GM21423 (cell line): ENCODE measurements at regions not wholly inside any gene's neighbourhood (a gene's known extent, or its start where the extent isn't known, plus 50 kb on each side); places are given as distances from the start of the nearest gene placed in this dataset.

Experiments
- ATAC-seq: cut with Tn5 transposase; IDR thresholded peaks from one replicate; pipeline ENCODE4 v1.9.1; 2021; ENCODE audit warnings: mild to moderate bottlenecking, moderate library complexity; ENCODE audit not compliant: unreplicated experiment

DNA sequence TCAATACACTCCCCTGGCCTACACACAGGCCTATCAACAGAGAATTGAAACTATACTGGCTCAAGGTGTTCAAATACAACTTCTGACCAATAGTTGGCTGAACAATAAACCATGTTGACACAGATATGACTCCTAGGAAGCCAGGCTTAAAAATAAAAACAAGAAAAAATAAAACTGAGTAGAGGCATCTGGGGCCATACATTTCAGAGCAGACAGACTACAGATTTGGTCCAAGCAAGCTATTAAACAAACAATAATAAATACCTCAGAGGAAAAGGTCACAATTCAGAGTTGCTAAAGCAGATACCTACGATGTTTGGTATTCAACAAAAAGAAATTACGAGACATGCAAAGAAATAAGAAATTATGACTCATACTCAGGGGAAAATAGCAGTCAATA is 132.8 kb upstream of the ACVR2A start:
- no peak for ATAC-seq

DNA sequence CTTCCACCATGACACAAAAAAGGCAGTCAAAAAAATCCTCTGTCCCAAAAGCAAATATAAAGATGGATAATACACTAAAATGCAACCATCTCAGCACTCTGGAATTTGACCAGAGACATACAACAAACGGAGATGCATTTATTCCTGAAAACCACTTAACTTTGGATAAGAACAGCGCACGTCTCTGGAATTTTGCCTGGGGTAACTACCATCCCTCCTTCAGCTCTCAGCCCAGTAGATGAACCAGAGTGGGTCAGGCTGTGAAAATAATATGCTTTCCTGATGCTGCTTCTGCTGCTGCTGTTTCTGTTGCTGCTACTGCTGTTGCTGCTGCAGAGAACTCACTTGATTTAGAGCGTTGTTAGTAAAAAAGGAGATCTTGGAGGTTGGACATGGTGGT is 133.8 kb upstream of the ACVR2A start:
- ATAC-seq, result no peak

DNA sequence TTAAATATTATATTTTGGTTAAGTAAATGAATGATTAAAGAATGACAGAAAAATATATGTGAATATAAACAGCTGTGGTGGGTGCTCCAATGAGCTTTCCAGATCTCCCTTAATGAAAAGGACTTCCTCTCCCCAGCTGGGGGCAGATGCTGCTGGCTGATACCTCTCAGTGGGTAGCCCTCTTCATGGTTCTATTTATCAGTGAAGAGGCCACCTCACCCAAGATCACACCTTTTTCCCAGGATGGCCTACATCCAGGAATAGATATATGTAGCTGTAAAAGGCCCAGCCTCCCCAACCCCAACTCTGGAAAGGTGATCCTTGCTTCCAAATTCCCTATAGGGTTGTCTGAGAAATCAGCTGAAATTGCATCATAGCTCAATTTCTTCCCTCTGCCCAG is 135.2 kb upstream of the ACVR2A start:
- no peak for ATAC-seq

DNA sequence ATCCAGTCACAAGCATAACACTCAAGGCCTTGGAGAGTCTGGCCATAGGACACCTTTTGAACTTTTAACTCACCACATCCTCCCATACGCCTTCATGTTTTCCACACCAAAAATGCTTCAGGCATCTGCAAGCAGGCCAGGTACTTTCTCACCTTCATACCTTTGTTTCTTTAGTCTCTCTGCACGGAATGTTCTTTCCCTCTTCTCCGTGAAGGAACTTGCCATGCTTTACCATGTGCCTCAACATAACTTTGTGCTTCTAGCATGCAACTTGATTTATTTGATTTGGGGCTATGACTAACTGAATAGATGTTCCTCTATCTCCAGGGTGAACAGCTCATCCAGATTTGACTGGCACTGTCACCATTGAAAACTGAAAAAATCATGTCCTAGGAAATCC is 141.7 kb upstream of the ACVR2A start:
- no peak for ATAC-seq

DNA sequence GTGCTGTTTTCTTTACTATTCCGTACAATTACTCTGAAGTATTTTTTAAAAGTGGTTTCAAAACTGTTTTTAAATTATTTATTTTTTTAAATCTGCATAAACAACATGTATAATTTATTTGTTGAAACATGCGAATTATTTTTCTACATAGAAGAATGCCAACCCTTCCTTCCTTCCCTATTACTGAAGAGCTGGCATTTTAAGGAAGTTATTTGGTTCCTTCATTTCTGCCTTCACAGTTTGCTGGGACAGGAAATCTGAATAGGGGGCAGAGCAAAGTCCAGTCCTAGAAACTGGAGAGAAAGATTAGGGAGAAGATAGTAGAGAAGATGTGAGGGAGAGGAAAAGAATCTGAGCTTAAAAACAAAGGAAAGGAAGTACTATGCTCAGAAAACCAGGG is 146.7 kb upstream of the ACVR2A start:
- ATAC-seq, result no peak

DNA sequence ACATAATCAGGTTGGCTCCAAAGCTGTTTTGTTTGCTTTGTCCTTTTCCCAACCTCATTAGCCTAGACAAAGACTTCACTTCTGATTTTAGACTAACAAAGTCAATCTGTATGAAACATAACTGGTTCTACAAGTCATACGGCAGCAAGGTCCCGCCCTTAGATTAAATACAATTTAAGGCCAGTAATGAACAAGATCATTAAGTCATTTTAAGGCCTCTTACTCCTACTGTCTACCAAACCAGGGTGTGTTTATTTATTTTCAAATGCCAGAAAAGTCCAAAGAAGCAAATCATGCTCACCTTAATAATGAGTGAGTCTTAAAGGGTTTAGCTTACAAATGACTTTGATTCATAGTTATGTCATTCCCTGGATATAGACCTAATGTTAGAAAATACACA is 148.4 kb upstream of the ACVR2A start:
- no peak for ATAC-seq

DNA sequence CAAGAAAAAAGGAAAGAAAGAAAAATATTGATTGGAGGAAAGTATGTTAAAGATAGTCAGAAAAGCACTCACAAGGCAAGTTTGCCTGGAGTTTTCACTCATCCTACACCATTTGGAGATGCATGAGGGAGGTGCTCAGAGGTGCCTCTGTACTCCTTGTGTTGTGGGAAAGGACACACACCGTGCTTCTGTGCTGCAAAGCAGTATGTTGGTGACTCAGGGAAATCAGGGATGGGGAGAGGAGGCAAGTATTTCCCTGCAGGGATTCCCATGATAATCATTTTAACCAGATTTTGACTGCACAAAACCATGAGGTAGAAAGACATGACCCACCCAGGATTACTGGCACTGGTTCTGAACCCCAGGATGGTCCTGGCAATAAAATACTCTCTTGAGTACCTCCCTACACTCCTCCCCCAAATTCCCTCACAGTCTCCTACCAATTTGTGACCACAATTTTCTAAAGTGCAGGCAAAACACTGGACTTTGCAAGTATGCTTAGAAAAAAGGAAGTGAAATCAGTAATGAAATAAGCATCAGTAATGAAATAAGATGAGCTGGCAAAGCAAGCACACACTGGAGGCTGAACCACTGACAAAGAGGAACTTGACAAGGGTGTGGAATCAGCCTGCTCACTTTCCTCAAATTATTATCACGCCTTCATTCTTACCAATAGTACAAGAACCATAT is 155.5 kb upstream of the ACVR2A start:
- ATAC-seq, result peak; percentile 99

DNA sequence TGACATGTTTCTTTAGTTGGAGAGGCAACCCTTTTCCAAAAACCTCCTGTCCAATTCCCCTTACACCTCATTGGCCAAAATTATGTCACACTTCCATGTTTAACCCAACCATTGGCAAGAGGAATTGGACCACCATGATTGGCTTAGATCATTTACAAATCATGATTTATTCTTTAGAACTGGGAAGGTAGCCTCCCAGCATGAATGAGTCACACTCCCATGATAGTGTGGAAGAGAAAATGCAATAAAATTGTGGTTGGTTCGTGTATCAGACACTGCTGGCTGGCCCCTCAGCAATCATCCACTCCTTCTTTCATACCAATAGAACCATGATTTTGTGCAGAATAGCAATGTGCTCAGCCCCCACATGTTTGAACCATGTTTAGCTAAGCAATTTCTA is 156.6 kb upstream of the ACVR2A start:
- no peak for ATAC-seq

DNA sequence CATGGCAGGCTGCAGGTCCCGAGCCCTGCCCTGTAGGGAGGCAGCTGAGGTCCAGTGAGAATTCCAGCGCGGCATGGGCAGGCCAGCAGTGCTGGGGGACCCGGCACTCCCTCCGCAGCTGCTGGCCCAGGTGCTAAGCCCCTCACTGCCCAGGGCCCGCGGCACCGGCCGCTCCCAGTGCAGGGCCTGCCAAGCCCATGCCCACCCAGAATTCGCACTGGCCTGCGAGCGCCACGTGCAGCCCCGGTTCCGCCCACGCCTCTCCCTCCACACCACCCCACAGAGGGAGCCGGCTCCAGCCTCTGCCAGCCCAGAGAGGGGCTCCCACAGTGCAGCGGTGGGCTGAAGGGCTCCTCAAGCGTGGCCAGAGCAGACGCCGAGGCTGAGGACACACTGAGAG is 158.5 kb upstream of the ACVR2A start:
- ATAC-seq, result no peak

DNA sequence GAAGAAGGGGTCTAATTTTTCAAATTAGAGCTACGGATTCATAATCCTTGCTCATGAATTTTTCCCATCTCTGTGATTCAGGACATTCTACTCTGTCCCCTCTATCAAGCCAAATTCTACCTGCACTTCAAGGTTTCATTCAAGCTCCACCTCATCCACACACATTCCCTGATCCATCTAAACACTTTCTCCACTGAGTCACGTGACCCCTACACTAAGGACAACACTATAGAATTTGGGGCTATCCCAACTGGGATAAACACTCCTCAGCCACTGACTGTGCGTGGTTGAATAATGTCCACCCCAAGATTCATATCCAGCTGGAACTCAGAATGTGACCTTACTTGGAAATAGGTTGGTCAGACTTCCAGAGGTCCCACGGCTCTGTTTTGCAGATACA is 159.9 kb upstream of the ACVR2A start:
- ATAC-seq, result no peak

DNA sequence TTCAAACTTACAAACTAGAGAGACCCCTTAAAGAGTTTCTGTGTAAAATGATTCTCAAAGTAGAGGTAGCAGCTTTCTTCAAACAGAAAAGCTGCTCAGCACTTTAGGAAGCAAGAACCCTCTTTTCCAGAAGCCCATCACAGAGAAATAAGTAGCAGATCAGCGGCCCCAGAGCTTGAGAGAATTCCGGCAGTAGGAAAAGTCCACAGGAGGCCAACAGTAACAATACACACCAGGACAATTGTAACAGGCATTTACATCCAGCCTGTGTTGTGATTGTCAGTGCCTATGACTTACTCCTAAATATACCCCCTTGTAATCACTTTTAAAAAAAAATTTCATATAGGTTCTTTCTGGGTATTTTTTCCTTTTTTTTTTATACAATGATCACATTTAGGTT is 161.4 kb upstream of the ACVR2A start:
- no peak for ATAC-seq

DNA sequence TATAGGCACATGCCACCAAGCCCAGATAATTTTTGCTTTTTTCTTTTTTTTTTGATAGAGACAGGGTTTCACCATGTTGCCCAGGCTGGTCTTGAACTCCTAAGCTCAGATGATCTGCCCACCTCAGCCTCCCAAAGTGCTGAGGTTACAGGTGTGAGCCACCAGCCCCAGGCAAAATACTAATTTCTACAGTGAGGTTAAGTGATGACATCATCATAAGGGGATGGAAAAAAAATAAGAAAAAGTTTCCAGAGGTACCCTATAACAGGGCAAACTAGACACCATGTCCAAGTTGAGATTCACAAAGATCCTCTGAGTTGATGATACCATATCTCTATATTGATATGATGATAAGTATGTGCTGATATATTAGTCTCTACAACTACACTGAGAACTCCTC is 163.7 kb upstream of the ACVR2A start:
- no peak for ATAC-seq

DNA sequence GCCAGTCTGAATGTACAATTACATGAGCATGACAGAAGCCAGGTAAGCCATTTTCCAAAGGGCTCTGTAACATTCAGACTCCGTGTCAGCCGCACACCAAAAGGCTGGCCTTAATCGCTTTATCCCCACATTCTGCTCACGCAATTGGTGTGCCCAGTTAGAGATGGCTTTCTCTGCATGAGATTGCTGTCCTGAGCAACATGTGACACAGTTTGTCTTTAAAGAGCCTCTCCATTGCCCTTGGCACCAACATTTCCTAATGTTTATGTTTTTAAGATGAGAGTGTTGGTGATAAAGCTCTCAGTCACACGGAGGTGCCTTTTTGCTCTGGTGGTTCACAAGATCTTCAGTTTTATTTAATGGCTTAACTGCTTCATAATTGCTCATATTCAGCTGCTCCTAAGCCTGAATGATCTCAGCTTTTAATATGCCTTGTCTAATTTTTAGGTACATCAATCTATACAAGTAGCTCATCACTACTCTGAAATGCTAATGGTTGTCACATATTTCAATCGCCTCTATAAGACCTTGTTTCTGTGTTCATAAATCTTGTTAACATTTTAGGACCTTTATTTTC is 164.8 kb upstream of the ACVR2A start:
- no peak for ATAC-seq

DNA sequence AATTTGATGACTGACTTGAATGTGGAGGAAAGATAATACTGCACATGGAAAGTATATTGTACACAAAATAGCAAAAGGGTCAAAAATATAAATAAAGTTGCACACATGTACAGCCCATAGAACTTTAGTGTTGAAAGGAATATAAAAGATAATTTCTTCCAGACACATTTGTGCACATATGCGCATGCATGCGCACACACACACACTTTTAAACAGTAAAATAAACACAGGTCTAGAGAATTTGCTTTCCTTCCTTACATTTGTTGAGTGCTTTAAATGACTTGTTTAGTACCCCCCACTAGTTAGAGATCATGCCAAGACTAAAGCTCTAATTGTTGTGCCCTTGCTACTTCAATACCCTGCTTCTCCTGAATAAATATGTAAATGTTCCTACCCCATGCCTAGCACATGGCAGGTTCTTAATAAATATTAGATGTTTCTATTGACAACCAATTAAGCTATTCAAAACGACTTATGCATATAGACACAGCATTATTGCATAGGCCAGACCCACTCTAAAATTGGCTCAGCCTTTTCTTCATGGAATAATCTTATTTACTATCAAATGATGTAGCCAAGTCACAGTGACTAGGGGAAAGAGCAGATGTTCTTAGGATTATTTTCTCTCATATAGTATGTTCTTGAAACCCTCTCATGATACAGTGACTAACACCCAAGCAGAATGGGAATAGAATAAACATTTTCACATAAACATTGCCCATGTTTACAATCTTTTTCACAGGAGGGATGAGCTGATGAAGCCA is 165.5 kb upstream of the ACVR2A start:
- no peak for ATAC-seq

DNA sequence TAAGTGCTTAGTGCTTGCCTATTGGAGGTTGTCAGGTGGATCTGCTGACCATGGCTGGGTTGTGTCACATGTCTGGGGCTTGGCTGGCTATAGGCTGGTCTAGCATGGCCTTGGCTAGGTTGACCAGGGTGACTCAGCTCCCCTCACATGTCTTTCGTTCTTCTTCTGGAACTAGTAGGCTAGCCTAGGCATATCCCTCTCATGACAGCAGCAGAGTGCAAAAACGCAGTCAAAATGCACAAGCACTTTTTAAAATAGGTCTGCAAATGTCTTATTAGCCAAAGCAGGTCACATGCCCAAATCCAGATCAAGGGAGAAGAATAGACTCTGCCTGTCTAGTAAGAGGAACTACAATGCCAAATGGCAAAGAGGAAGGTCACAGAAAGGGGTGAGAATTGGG is 179.7 kb upstream of the ACVR2A start:
- no peak for ATAC-seq

DNA sequence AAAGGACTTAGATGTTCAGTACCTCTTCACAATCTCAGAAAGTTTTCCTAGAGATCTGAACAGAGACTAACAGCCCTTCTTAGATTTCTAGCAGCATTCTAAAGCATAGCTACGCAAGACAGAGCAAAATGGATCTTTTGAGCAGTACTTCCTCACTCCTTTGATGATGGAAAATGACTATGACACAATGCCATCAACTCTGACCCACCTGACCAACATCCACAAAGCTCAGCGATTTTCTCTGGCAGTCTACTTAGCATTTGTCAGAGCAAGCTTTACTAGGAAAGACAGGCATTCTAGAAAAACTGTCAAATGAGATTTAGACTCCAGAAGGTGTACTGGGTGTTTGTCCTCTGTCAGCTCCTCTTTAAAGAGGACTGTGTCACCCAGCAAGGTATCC is 180.9 kb upstream of the ACVR2A start:
- peak; percentile 25 for ATAC-seq

DNA sequence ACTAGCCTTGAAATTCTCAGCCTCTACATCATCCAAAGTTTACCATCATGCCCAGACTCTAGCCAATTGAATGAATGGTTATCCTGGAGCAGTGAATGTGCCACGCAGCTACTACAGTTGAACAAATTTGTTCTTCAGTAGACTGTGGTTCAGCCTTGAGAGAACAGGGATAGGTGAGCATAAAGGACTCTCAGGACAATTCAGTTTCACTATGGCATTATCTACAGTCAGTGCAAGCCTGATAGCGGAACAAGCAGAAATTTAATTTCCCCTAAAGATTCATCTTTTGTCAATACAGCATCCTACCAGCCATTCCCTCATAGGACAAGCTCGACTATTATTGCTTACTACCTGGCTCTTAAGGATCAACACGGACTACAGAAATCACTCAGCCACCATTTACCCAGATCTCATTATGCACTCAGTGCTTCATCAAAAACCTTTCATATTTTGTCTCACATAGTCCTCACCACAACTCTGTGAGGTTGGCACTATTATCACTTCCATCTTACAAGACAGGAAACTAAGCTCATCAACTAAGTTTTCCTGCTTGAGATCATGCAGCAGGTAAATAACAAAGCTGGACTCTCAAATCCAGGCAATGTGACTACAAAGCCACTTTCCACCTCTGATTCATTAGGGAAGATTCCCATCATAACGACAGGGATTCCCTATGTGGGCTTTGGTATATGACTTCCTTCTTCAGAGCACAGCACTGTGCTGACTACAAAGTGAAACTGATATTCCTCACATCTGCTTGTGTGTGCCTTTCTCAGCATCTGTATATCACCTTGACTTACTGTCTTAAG is 181.5 kb upstream of the ACVR2A start:
- peak; percentile 80 for ATAC-seq

DNA sequence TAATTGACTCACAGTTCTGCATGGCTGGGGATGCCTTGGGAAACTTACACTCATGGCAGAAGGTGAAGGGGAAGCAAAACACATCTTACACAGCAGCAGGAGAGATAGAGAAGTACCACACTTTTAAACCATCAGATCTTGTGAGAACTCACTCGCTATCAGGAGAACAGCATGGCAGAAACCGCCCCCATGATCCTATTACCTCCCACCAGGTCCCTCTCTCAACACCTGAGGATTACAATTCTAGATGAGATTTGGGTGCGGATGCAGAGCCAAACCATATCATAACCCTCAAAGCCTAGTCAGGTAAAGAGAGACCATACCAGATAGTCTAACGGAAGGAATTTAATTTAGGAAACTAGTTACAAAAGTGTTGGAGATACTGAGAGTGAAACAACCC is 182.6 kb upstream of the ACVR2A start:
- ATAC-seq, result no peak

DNA sequence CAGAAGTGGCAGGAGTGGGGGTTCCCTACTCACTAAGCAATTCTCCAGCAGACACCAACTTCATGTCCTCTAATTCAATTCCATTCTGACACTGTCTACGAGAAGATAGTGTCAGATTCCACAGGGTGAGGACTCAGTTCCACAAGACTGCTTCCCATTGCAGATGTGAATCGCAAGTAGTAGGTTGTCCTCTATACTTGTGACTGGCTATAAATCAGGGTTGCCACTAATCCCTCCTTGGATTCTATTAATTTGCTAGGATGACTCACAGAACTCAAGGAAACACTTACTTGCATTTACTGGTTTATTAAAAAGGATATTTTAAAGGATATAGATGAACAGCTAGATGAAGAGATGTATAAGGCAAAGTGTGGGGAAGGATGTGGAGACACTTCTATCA is 184.1 kb upstream of the ACVR2A start:
- ATAC-seq, result no peak

DNA sequence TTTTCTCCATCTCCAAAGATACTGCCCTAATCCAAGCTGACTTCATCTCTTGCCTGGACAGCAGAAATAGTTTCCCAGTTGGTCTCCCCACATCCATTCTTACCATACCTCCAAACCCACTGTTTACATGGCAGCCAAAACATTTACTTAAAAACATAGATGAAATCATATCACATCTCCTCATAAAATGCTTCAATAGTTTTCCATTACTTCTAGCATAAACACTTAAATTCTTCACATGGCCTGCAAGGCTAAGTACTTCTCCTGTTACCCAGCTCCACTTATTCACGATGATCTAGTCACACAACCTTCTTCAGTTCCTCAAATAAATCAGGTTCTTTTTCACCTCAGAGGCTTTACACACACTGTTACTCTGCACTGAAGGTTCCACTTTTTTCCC is 185.8 kb upstream of the ACVR2A start:
- ATAC-seq, result no peak
